ENCODE measurements at regions not wholly inside any gene's neighbourhood (a gene's known extent, or its start where the extent isn't known, plus 50 kb on each side); places are given as distances from the start of the nearest gene placed in this dataset.

- intact Hi-C loops (cut with micrococcal nuclease): no loop called here
- no TSS peak for BruUV-seq (replicated peaks)
- H3K27ac Mint-ChIP-seq (ENCODE audit: low read depth, unreplicated experiment): no peak overlapping the region
- H3K36me3 Mint-ChIP-seq (ENCODE audit: insufficient read depth, unreplicated experiment): no peaks in the 10 kb centered on the region
- no peaks in the 10 kb centered on the region for H3K27me3 Mint-ChIP-seq (ENCODE audit: insufficient read depth, unreplicated experiment)
- no peak overlapping the region for H3K4me3 Mint-ChIP-seq (ENCODE audit: unreplicated experiment)
- TF ChIP-seq CTCF (IDR thresholded peaks at IDR 0.05; ENCODE audit: unreplicated experiment): no peak
- POLR2A ChIA-PET: no interaction called here
- peaks cover 30% of the 10 kb centered on the region for H3K9me3 Mint-ChIP-seq (ENCODE audit: unreplicated experiment)
- CTCF ChIA-PET: no interaction called here
- H3K4me1 Mint-ChIP-seq (ENCODE audit: insufficient read depth, unreplicated experiment): no peaks in the 10 kb centered on the region
- DNase-seq (ENCODE audit: unreplicated experiment): no peak
These were observed 79.0 kb upstream of the ZNF507 start for GRCh38 chr19:32266460-32266859.

GRCh38 chr19:32268381-32268780 is 77.0 kb upstream of the ZNF507 start:
- no peaks in the 10 kb centered on the region for H3K27me3 Mint-ChIP-seq (ENCODE audit: insufficient read depth, unreplicated experiment)
- H3K4me1 Mint-ChIP-seq (ENCODE audit: insufficient read depth, unreplicated experiment): no peaks in the 10 kb centered on the region
- no peak overlapping the region for H3K27ac Mint-ChIP-seq (ENCODE audit: low read depth, unreplicated experiment)
- TF ChIP-seq CTCF (IDR thresholded peaks at IDR 0.05; ENCODE audit: unreplicated experiment): no peak
- BruUV-seq (replicated peaks): no TSS peak
- ChIA-PET POLR2A (no interaction called here), CTCF (no interaction called here)
- DNase-seq (ENCODE audit: unreplicated experiment): no peak
- H3K4me3 Mint-ChIP-seq (ENCODE audit: unreplicated experiment): no peak overlapping the region
- H3K9me3 Mint-ChIP-seq (ENCODE audit: unreplicated experiment): peaks cover 33% of the 10 kb centered on the region
- H3K36me3 Mint-ChIP-seq (ENCODE audit: insufficient read depth, unreplicated experiment): no peaks in the 10 kb centered on the region
- intact Hi-C loops (cut with micrococcal nuclease): no loop called here

- no peak overlapping the region for H3K27ac Mint-ChIP-seq (ENCODE audit: low read depth, unreplicated experiment)
- no peak for TF ChIP-seq CTCF (IDR thresholded peaks at IDR 0.05; ENCODE audit: unreplicated experiment)
- H3K27me3 Mint-ChIP-seq (ENCODE audit: insufficient read depth, unreplicated experiment): no peaks in the 10 kb centered on the region
- H3K4me1 Mint-ChIP-seq (ENCODE audit: insufficient read depth, unreplicated experiment): no peaks in the 10 kb centered on the region
- no peak for DNase-seq (ENCODE audit: unreplicated experiment)
- intact Hi-C loops (cut with micrococcal nuclease): no loop called here
- no peaks in the 10 kb centered on the region for H3K36me3 Mint-ChIP-seq (ENCODE audit: insufficient read depth, unreplicated experiment)
- H3K4me3 Mint-ChIP-seq (ENCODE audit: unreplicated experiment): no peak overlapping the region
- ChIA-PET POLR2A (no interaction called here), CTCF (no interaction called here)
- no TSS peak for BruUV-seq (replicated peaks)
- peaks cover 41% of the 10 kb centered on the region for H3K9me3 Mint-ChIP-seq (ENCODE audit: unreplicated experiment)
These were observed 75.6 kb upstream of the ZNF507 start for GRCh38 chr19:32269831-32270230.

GRCh38 chr19:32273483-32273882 is 71.9 kb upstream of the ZNF507 start:
- Mint-ChIP-seq H3K9me3 (ENCODE audit: unreplicated experiment) (peaks cover 37% of the 10 kb centered on the region), H3K27ac (ENCODE audit: low read depth, unreplicated experiment) (no peak overlapping the region), H3K36me3 (ENCODE audit: insufficient read depth, unreplicated experiment) (no peaks in the 10 kb centered on the region), H3K27me3 (ENCODE audit: insufficient read depth, unreplicated experiment) (no peaks in the 10 kb centered on the region), H3K4me1 (ENCODE audit: insufficient read depth, unreplicated experiment) (no peaks in the 10 kb centered on the region), H3K4me3 (ENCODE audit: unreplicated experiment) (no peak overlapping the region)
- intact Hi-C loops (cut with micrococcal nuclease): no loop called here
- no TSS peak for BruUV-seq (replicated peaks)
- DNase-seq (ENCODE audit: unreplicated experiment): no peak
- ChIA-PET POLR2A (interaction anchor here (0.6 to 0.7 kb wide), 2 partner anchors 14 to 68 kb away, joined by 3 read pairs; no protein-coding TSS in a partner anchor), CTCF (interaction anchor here (0.6 to 1.4 kb wide), 3 partner anchors 9 to 242 kb away, joined by 3 to 4 read pairs (median 3); no protein-coding TSS in a partner anchor)
- TF ChIP-seq CTCF (IDR thresholded peaks at IDR 0.05; ENCODE audit: unreplicated experiment): no peak
